Stimulated activated naive B cell treated with anti-CD40 and anti-IgM and Interleukin-4, amounts not matched to agents 10 μg/mL and 1 μg/mL and 100 μg/mL, for 72 hours (primary cell): ENCODE measurements at regions not wholly inside any gene's neighbourhood (a gene's known extent, or its start where the extent isn't known, plus 50 kb on each side); places are given as distances from the start of the nearest gene placed in this dataset.

Experiments used
- ATAC-seq, 2 donors: fragments of 150-1000 bp; cut with Tn5 transposase; replicated peaks; 2 replicates each; pipeline ENCODE4 v1.10.0; 2021; ENCODE audit warnings: moderate library complexity in 1 of 2
- DNase-seq: peaks from one replicate; pipeline ENCODE4 v3.0.0; 2021
- H3K27ac Mint-ChIP-seq: one replicate; pipeline ENCODE4 v1.8.0; 2022; ENCODE audit warnings: mild to moderate bottlenecking, mixed read lengths
- H3K27me3 Mint-ChIP-seq, 2 donors: one replicate each; pipeline ENCODE4 v1.8.0; 2022; ENCODE audit warnings: mixed read lengths in 2 of 2
- H3K36me3 Mint-ChIP-seq, 2 donors: one replicate each; pipeline ENCODE4 v1.8.0; 2022; ENCODE audit warnings: mixed read lengths in 2 of 2, mild to moderate bottlenecking in 1 of 2
- H3K4me1 Mint-ChIP-seq, 2 donors: one replicate each; pipeline ENCODE4 v1.8.0; 2022; ENCODE audit warnings: mixed read lengths in 2 of 2, mild to moderate bottlenecking in 1 of 2
- H3K4me3 Mint-ChIP-seq, 2 donors: one replicate each; pipeline ENCODE4 v1.8.0; 2022; ENCODE audit warnings: mild to moderate bottlenecking in 2 of 2, mixed read lengths in 2 of 2, moderate library complexity in 1 of 2
- H3K9me3 Mint-ChIP-seq, 2 donors: one replicate each; pipeline ENCODE4 v1.8.0; 2022; ENCODE audit warnings: mixed read lengths in 2 of 2, mild to moderate bottlenecking in 1 of 2

- Mint-ChIP-seq H3K27me3 (no peaks in the 10 kb centered on the region), H3K4me1 (no peaks in the 10 kb centered on the region), H3K27ac (no peak overlapping the region), H3K4me3 (no peak overlapping the region), H3K9me3 (peaks cover under 1 to 2% of the 10 kb centered on the region in 2 donors), H3K36me3 (no peaks in the 10 kb centered on the region)
- no peak for DNase-seq
- no peak for ATAC-seq
These were observed 512.5 kb upstream of the CDH18 start for GRCh38 chr5:20500546-20500945.

GRCh38 chr5:20498926-20499325, 510.9 kb upstream of the CDH18 start:
- Mint-ChIP-seq H3K4me3 (no peak overlapping the region), H3K36me3 (no peaks in the 10 kb centered on the region), H3K27me3 (no peaks in the 10 kb centered on the region), H3K4me1 (no peaks in the 10 kb centered on the region), H3K9me3 (peaks cover 0 to 3% of the 10 kb centered on the region in 2 donors), H3K27ac (no peak overlapping the region)
- no peak for DNase-seq
- ATAC-seq, result no peak

- Mint-ChIP-seq H3K9me3 (peaks cover 0 to 4% of the 10 kb centered on the region in 2 donors), H3K36me3 (no peaks in the 10 kb centered on the region), H3K4me3 (no peak overlapping the region), H3K27ac (no peak overlapping the region), H3K4me1 (no peaks in the 10 kb centered on the region), H3K27me3 (no peaks in the 10 kb centered on the region)
- ATAC-seq, result no peak
- no peak for DNase-seq
These were observed 510.1 kb upstream of the CDH18 start for GRCh38 chr5:20498102-20498501.

DNA sequence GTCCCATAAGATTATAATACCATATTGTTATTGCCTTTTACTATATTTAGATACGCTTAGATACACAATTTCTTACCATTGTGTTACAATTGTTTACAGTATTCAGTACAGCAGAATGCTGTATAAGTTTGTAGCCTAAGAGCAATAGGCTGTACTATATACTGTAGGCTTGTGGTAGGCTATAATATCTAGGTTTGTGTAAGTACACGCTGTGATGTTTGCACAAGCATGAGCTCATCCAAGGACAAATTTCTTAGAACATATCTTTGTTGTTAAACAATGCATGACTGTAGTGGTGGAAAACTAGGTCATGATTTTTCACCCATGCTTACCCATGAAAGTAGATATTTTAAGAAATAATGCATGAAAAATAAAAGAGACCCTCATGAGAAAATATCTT, 509.4 kb upstream of the CDH18 start:
- no peak for ATAC-seq
- H3K4me3 Mint-ChIP-seq, result no peak overlapping the region

GRCh38 chr5:20494706-20495105, 506.7 kb upstream of the CDH18 start:
- Mint-ChIP-seq H3K36me3 (no peaks in the 10 kb centered on the region), H3K27me3 (no peaks in the 10 kb centered on the region), H3K4me3 (no peak overlapping the region), H3K27ac (no peak overlapping the region), H3K9me3 (peaks cover 0 to 4% of the 10 kb centered on the region in 2 donors), H3K4me1 (no peaks in the 10 kb centered on the region)
- no peak for ATAC-seq
- DNase-seq, result no peak

More for the DNA sequence above, 509.4 kb upstream of the CDH18 start:
- Mint-ChIP-seq H3K27ac (no peak overlapping the region), H3K9me3 (peaks cover 0 to 4% of the 10 kb centered on the region in 2 donors), H3K27me3 (no peaks in the 10 kb centered on the region), H3K36me3 (no peaks in the 10 kb centered on the region), H3K4me1 (no peaks in the 10 kb centered on the region)
- DNase-seq, result no peak

DNA sequence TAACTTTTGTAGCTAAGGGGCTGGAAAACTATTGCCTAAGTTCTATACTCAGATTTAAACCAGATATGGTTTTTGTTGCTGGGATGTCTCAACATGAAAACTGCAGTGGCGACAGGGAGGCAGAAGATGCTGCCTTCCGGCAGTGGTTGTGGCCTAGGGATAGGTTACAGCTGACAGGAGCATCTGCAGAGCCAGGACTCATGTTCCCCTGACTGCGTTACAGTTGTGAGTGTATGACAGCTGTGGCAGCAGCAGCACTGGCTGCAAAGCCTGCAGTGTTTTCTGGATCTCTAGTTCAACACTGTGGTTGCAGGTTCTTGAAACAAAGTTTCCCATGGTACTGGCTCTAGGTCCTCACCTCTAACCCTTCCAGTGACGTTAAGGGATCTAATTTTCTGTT, 498.8 kb upstream of the CDH18 start:
- no peaks in the 10 kb centered on the region for H3K36me3 Mint-ChIP-seq
- DNase-seq (no peak), ATAC-seq (no peak)
- H3K9me3 Mint-ChIP-seq, result peaks cover 0 to 1% of the 10 kb centered on the region in 2 donors
- H3K4me3 Mint-ChIP-seq, result no peak overlapping the region
- no peaks in the 10 kb centered on the region for H3K27me3 Mint-ChIP-seq
- H3K27ac Mint-ChIP-seq, result no peak overlapping the region
- no peaks in the 10 kb centered on the region for H3K4me1 Mint-ChIP-seq

GRCh38 chr5:20476016-20476415, 488.0 kb upstream of the CDH18 start:
- ATAC-seq (no peak), DNase-seq (no peak)
- Mint-ChIP-seq H3K4me1 (no peaks in the 10 kb centered on the region), H3K36me3 (no peaks in the 10 kb centered on the region), H3K4me3 (no peak overlapping the region), H3K9me3 (no peaks in the 10 kb centered on the region), H3K27me3 (no peaks in the 10 kb centered on the region), H3K27ac (no peak overlapping the region)

DNA sequence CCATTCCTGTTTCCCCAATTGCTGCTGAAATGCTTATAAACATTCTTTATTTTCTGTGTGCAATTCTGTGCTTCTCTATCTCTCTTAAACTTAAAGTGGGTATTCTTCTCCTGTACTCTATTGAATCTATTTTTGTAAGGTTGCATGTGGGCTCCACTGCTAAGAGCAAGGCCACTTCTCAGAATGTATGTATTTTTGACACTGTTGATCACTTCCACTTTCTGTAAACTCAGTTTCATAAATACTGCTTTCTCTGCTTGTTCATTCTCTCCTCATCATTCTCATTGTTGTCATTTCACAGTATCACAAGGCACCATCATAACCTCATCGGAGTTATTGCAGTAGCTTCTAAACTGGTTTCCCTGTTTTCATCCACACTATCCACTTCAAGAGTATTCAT, 483.0 kb upstream of the CDH18 start:
- Mint-ChIP-seq H3K27ac (no peak overlapping the region), H3K4me3 (no peak overlapping the region), H3K36me3 (no peaks in the 10 kb centered on the region), H3K27me3 (no peaks in the 10 kb centered on the region), H3K4me1 (no peaks in the 10 kb centered on the region), H3K9me3 (no peaks in the 10 kb centered on the region)
- no peak for ATAC-seq
- no peak for DNase-seq

GRCh38 chr5:20469792-20470191, 481.8 kb upstream of the CDH18 start:
- ATAC-seq (no peak), DNase-seq (no peak)
- no peak overlapping the region for H3K27ac Mint-ChIP-seq
- H3K36me3 Mint-ChIP-seq, result no peaks in the 10 kb centered on the region
- no peak overlapping the region for H3K4me3 Mint-ChIP-seq
- H3K4me1 Mint-ChIP-seq, result no peaks in the 10 kb centered on the region
- no peaks in the 10 kb centered on the region for H3K27me3 Mint-ChIP-seq
- H3K9me3 Mint-ChIP-seq, result no peaks in the 10 kb centered on the region

DNA sequence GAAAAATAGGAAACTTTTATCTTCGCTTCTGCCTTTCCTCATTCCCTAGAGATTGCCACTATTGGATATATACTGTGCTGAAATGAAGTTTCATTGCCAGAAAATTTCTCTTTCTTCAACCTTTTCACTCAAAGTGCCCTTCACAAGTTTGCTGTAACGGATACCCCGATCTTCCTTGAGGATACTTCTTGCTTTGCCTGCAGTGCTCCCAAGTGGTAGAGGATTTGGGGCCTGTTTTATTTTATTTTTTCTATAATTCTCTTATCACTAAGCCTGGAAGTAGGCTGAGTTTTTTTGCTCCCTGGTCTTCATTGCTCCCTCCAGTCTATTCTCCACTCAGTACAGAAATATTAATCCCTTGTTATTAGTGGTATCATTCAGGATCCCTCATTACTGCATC, 481.4 kb upstream of the CDH18 start:
- Mint-ChIP-seq H3K4me1 (no peaks in the 10 kb centered on the region), H3K27ac (no peak overlapping the region), H3K4me3 (no peak overlapping the region), H3K36me3 (no peaks in the 10 kb centered on the region), H3K9me3 (no peaks in the 10 kb centered on the region), H3K27me3 (no peaks in the 10 kb centered on the region)
- no peak for DNase-seq
- no peak for ATAC-seq

GRCh38 chr5:20466512-20466911, 478.5 kb upstream of the CDH18 start:
- H3K4me3 Mint-ChIP-seq, result no peak overlapping the region
- DNase-seq (no peak), ATAC-seq (no peak)
- H3K4me1 Mint-ChIP-seq, result no peaks in the 10 kb centered on the region
- no peak overlapping the region for H3K27ac Mint-ChIP-seq
- H3K27me3 Mint-ChIP-seq, result no peaks in the 10 kb centered on the region
- no peaks in the 10 kb centered on the region for H3K36me3 Mint-ChIP-seq
- H3K9me3 Mint-ChIP-seq, result no peaks in the 10 kb centered on the region

GRCh38 chr5:20463206-20463605, 475.2 kb upstream of the CDH18 start:
- H3K27ac Mint-ChIP-seq, result no peak overlapping the region
- no peaks in the 10 kb centered on the region for H3K27me3 Mint-ChIP-seq
- H3K4me1 Mint-ChIP-seq, result no peaks in the 10 kb centered on the region
- H3K9me3 Mint-ChIP-seq, result peaks cover 0 to 5% of the 10 kb centered on the region in 2 donors
- H3K4me3 Mint-ChIP-seq, result no peak overlapping the region
- no peaks in the 10 kb centered on the region for H3K36me3 Mint-ChIP-seq
- ATAC-seq (no peak), DNase-seq (no peak)

GRCh38 chr5:20446121-20446520, 458.1 kb upstream of the CDH18 start:
- DNase-seq, result no peak
- Mint-ChIP-seq H3K36me3 (no peaks in the 10 kb centered on the region), H3K4me1 (no peaks in the 10 kb centered on the region), H3K27me3 (no peaks in the 10 kb centered on the region), H3K9me3 (no peaks in the 10 kb centered on the region), H3K4me3 (no peak overlapping the region), H3K27ac (no peak overlapping the region)
- no peak for ATAC-seq

- H3K4me1 Mint-ChIP-seq, result no peaks in the 10 kb centered on the region
- H3K9me3 Mint-ChIP-seq, result no peaks in the 10 kb centered on the region
- H3K27ac Mint-ChIP-seq, result no peak overlapping the region
- no peak for ATAC-seq
- H3K4me3 Mint-ChIP-seq, result no peak overlapping the region
- DNase-seq, result no peak
- H3K36me3 Mint-ChIP-seq, result no peaks in the 10 kb centered on the region
- no peaks in the 10 kb centered on the region for H3K27me3 Mint-ChIP-seq
These were observed 457.4 kb upstream of the CDH18 start for GRCh38 chr5:20445326-20445860.

GRCh38 chr5:20434786-20435185, 446.8 kb upstream of the CDH18 start:
- H3K27ac Mint-ChIP-seq, result no peak overlapping the region
- no peak overlapping the region for H3K4me3 Mint-ChIP-seq
- DNase-seq, result no peak
- H3K36me3 Mint-ChIP-seq, result no peaks in the 10 kb centered on the region
- no peaks in the 10 kb centered on the region for H3K4me1 Mint-ChIP-seq
- no peaks in the 10 kb centered on the region for H3K27me3 Mint-ChIP-seq
- H3K9me3 Mint-ChIP-seq, result no peaks in the 10 kb centered on the region
- no peak for ATAC-seq

DNA sequence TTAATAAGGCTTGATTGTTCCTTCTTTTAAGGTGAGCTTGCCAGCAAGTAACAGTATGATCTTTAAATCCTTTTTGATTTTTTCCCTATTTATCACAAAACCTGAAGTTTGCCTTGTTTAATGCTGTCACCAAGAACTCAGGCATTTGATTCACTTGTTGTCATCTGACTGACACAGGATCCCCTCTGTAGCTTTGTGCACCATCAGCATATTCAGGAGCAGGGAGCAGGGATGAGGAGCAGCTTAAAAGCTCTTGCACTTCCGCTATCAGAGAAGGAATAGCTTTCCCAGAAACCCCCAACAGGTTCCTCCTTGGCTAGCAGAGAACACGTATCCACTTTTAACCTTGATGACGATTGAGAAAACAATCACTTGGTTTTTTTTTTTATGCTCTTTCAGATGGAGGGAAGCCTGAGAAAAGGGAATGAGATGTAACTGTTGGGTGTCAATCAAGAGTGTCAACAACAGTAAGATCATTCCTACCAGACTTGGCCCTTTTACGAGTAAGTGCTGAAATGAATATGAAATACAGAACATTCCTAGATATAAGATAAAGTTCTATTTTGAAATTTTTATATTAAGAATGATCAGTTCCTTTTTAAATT, 433.1 kb upstream of the CDH18 start:
- Mint-ChIP-seq H3K9me3 (peaks cover 0 to 5% of the 10 kb centered on the region in 2 donors), H3K27me3 (no peaks in the 10 kb centered on the region), H3K36me3 (no peaks in the 10 kb centered on the region), H3K27ac (no peak overlapping the region), H3K4me3 (no peak overlapping the region), H3K4me1 (no peaks in the 10 kb centered on the region)
- no peak for ATAC-seq
- DNase-seq, result no peak
